ENCODE measurements at regions not wholly inside any gene's neighbourhood (a gene's known extent, or its start where the extent isn't known, plus 50 kb on each side); places are given as distances from the start of the nearest gene placed in this dataset.

DNA sequence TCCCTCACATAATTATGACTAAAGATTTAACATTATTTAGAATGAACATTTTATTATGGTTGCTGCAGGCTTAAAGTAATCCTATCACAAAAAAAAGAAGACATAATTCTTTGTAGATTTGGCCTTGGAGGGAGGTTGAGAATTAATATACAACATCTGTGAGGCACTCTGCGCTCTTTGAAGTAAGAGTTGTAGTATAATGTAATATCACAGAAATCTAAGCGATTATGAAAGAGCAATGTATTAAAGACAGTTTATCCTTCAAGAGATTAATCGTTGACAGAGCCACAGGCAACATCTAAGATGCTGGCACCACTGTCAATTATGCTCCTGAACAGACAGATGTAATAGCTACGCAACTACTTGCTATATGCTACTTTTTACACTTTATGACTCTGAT, 946.8 kb downstream of the GRIK2 start:
- H3K27ac ChIP-seq (ENCODE audit: low read length) = no peak overlapping the region
- no peaks in the 10 kb centered on the region for H3K4me1 ChIP-seq (ENCODE audit: low read length)
- H4K20me1 ChIP-seq (ENCODE audit: insufficient read depth, low read length) = no peaks in the 10 kb centered on the region
- no peak overlapping the region for H3K9ac ChIP-seq (ENCODE audit: low read length)
- H3K27me3 ChIP-seq (ENCODE audit: low read depth, low read length) = no peaks in the 10 kb centered on the region
- H3K79me2 ChIP-seq (ENCODE audit: low read length) = no peaks in the 10 kb centered on the region
- H3K36me3 ChIP-seq (replicated peaks; ENCODE audit: low read depth, low read length) = no peaks in the 10 kb centered on the region
- H2AFZ ChIP-seq (ENCODE audit: low read depth, low read length) = no peak overlapping the region
- no peak overlapping the region for H3K4me3 ChIP-seq (ENCODE audit: low read length)
- H3K9me3 ChIP-seq (ENCODE audit: insufficient read depth, low read length) = no peaks in the 10 kb centered on the region
- TF ChIP-seq, protein P1, sequence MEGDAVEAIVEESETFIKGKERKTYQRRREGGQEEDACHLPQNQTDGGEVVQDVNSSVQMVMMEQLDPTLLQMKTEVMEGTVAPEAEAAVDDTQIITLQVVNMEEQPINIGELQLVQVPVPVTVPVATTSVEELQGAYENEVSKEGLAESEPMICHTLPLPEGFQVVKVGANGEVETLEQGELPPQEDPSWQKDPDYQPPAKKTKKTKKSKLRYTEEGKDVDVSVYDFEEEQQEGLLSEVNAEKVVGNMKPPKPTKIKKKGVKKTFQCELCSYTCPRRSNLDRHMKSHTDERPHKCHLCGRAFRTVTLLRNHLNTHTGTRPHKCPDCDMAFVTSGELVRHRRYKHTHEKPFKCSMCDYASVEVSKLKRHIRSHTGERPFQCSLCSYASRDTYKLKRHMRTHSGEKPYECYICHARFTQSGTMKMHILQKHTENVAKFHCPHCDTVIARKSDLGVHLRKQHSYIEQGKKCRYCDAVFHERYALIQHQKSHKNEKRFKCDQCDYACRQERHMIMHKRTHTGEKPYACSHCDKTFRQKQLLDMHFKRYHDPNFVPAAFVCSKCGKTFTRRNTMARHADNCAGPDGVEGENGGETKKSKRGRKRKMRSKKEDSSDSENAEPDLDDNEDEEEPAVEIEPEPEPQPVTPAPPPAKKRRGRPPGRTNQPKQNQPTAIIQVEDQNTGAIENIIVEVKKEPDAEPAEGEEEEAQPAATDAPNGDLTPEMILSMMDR (IDR thresholded peaks at IDR 0.05; ENCODE audit: low read depth, low read length) = no peak
- no peak for TF ChIP-seq EZH2phosphoT487 (IDR thresholded peaks at IDR 0.05; ENCODE audit: low read depth)
- no peak overlapping the region for H3K4me2 ChIP-seq (ENCODE audit: low read length)

DNA sequence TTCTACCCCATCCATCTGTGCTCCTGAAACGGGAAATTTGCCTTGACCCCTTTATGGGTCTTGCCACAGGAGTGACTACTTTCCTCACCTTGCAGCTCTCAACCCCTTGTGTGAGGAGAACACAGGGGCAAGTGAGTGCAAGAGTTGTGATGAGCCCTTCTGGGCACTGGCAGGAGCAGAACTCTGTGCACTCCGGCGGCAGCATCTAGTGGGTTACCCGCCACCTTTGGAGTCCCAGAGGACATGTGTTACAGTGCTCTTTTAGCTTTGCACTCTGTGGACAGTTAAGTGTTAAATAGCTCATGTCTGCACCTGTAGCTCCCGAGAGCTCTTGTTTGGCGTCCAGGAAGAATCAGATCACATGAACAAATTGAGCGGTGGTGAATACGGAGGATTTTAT, 940.2 kb downstream of the GRIK2 start:
- no peak overlapping the region for H3K9ac ChIP-seq (ENCODE audit: low read length)
- H3K9me3 ChIP-seq (ENCODE audit: insufficient read depth, low read length) = no peaks in the 10 kb centered on the region
- no peak overlapping the region for H3K4me2 ChIP-seq (ENCODE audit: low read length)
- no peak overlapping the region for H2AFZ ChIP-seq (ENCODE audit: low read depth, low read length)
- no peak overlapping the region for H3K4me3 ChIP-seq (ENCODE audit: low read length)
- H3K27ac ChIP-seq (ENCODE audit: low read length) = no peak overlapping the region
- TF ChIP-seq EZH2phosphoT487 (IDR thresholded peaks at IDR 0.05; ENCODE audit: low read depth) = no peak
- TF ChIP-seq, protein P1 (IDR thresholded peaks at IDR 0.05; ENCODE audit: low read depth, low read length) = no peak
- H3K27me3 ChIP-seq (ENCODE audit: low read depth, low read length) = no peaks in the 10 kb centered on the region
- no peaks in the 10 kb centered on the region for H4K20me1 ChIP-seq (ENCODE audit: insufficient read depth, low read length)
- H3K4me1 ChIP-seq (ENCODE audit: low read length) = no peaks in the 10 kb centered on the region
- H3K79me2 ChIP-seq (ENCODE audit: low read length) = no peaks in the 10 kb centered on the region
- H3K36me3 ChIP-seq (replicated peaks; ENCODE audit: low read depth, low read length) = no peaks in the 10 kb centered on the region

DNA sequence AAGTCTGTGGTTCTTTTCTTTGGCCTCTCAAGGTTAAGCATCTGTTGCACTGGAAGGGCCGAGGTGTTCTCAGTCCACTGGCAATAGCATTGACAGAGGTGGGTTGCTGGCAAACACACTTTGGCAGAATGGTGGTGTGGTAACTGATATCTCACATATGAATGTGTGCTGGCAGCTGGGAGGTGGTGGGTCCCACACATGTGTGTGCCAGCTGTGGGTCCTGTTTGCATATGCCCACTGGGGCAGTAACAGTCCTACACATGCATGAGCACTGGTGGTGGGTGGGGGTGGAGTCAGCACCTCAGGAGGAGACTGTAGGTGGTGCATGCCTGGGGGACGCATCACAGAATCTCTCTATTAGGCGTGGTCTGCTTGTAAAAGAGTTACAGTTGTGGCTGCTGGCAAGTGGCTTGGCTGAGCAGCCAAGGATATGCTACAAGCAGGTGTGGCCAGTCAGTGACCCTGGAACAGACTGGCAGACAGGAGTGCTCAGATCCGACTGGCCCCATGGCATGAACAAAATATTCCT, 934.3 kb downstream of the GRIK2 start:
- H3K4me1 ChIP-seq (ENCODE audit: low read length) = no peaks in the 10 kb centered on the region
- no peak overlapping the region for H3K4me3 ChIP-seq (ENCODE audit: low read length)
- H2AFZ ChIP-seq (ENCODE audit: low read depth, low read length) = no peak overlapping the region

DNA sequence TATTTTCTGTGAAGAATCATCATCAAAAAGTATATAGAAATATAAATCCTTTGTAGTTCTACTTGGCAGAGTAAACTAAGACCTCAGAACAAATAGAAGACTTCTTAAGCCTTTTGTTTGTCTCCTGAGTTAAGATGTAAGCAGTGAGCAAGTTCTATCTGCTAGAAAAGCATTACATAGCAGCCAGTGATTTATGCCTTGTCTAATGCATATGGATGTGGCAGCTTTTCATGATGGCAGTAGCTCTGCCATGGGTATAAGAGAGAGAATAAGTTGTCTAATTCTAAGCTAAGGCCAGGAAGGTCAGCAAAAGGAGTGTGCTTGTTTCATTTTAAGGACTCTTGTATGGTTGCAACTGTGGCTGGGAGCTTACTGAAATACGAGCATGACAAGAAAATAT, 920.2 kb downstream of the GRIK2 start:
- Histone ChIP-seq H3K4me1 (ENCODE audit: low read length) (no peaks in the 10 kb centered on the region), H3K27ac (ENCODE audit: low read length) (no peak overlapping the region)
- no peak for TF ChIP-seq EZH2phosphoT487 (IDR thresholded peaks at IDR 0.05; ENCODE audit: low read depth)
- TF ChIP-seq, protein P1 (IDR thresholded peaks at IDR 0.05; ENCODE audit: low read depth, low read length) = no peak

More for the DNA sequence above, 934.3 kb downstream of the GRIK2 start:
- H3K9me3 ChIP-seq (ENCODE audit: insufficient read depth, low read length) = no peaks in the 10 kb centered on the region
- no peaks in the 10 kb centered on the region for H3K27me3 ChIP-seq (ENCODE audit: low read depth, low read length)
- no peaks in the 10 kb centered on the region for H3K79me2 ChIP-seq (ENCODE audit: low read length)
- H3K9ac ChIP-seq (ENCODE audit: low read length) = no peak overlapping the region
- no peaks in the 10 kb centered on the region for H3K36me3 ChIP-seq (replicated peaks; ENCODE audit: low read depth, low read length)
- H4K20me1 ChIP-seq (ENCODE audit: insufficient read depth, low read length) = no peaks in the 10 kb centered on the region
- H3K27ac ChIP-seq (ENCODE audit: low read length) = no peak overlapping the region
- TF ChIP-seq, protein P1 (IDR thresholded peaks at IDR 0.05; ENCODE audit: low read depth, low read length) = no peak
- no peak for TF ChIP-seq EZH2phosphoT487 (IDR thresholded peaks at IDR 0.05; ENCODE audit: low read depth)
- no peak overlapping the region for H3K4me2 ChIP-seq (ENCODE audit: low read length)

More for the DNA sequence above, 920.2 kb downstream of the GRIK2 start:
- Histone ChIP-seq H3K36me3 (replicated peaks; ENCODE audit: low read depth, low read length) (no peaks in the 10 kb centered on the region), H3K4me2 (ENCODE audit: low read length) (no peak overlapping the region), H2AFZ (ENCODE audit: low read depth, low read length) (no peak overlapping the region), H3K4me3 (ENCODE audit: low read length) (no peak overlapping the region), H3K9ac (ENCODE audit: low read length) (no peak overlapping the region), H3K27me3 (ENCODE audit: low read depth, low read length) (no peaks in the 10 kb centered on the region), H3K9me3 (ENCODE audit: insufficient read depth, low read length) (no peaks in the 10 kb centered on the region), H4K20me1 (ENCODE audit: insufficient read depth, low read length) (no peaks in the 10 kb centered on the region), H3K79me2 (ENCODE audit: low read length) (no peaks in the 10 kb centered on the region)
